OCI-LY7 (cell line): ENCODE measurements at regions not wholly inside any gene's neighbourhood (a gene's known extent, or its start where the extent isn't known, plus 50 kb on each side); places are given as distances from the start of the nearest gene placed in this dataset.

Experiments used
- BruUV-seq: library from RNA; stranded (reverse); fragments of 400-500 nt; replicated peaks from 2 replicates; lab custom pipeline; 2021; lab: Mats Ljungman, UMichigan
- CTCF ChIA-PET: fragments of 300-600 bp; sonication (Branson Sonifier 250); formaldehyde crosslinking; loops from one replicate; lab custom pipeline; 2022; ENCODE audit warnings: antibody characterized with exemption; ENCODE audit not compliant: unreplicated experiment; lab: Charles Lee
- POLR2A ChIA-PET: fragments of 300-600 bp; sonication (Branson Sonifier 250); formaldehyde crosslinking; loops from one replicate; lab custom pipeline; 2022; ENCODE audit warnings: antibody characterized with exemption; lab: Charles Lee
- DNase-seq: peaks from one replicate; pipeline ENCODE4 v3.0.0-alpha.2; 2015; ENCODE audit warnings: low spot score
- H2AFZ ChIP-seq: fragments of 200-600 bp; sonication (generic), shearing (Covaris generic); 2 replicates; pipeline ENCODE4 v1.6.1; 2014; ENCODE audit warnings: mild to moderate bottlenecking, antibody characterized with exemption, low read length, moderate library complexity
- H3K27ac ChIP-seq: fragments of 200-600 bp; sonication (generic); 2 replicates; pipeline ENCODE4 v1.5.1; 2014; ENCODE audit warnings: mixed run types, low read depth, mild to moderate bottlenecking, moderate library complexity, low read length, inconsistent platforms; ENCODE audit not compliant: poor library complexity, severe bottlenecking
- H3K36me3 ChIP-seq: fragments of 200-600 bp; sonication (generic); 2 replicates; pipeline ENCODE4 v1.6.1; 2014; ENCODE audit warnings: mild to moderate bottlenecking, antibody characterized with exemption, low read length, moderate library complexity, mixed read lengths; ENCODE audit not compliant: insufficient read depth
- H3K4me1 ChIP-seq: fragments of 200-600 bp; sonication (generic); 2 replicates; pipeline ENCODE4 v1.5.1; 2014; ENCODE audit warnings: mild to moderate bottlenecking, low read length; ENCODE audit not compliant: insufficient read depth, poor library complexity, severe bottlenecking
- H3K4me2 ChIP-seq: fragments of 200-600 bp; sonication (generic); 2 replicates; pipeline ENCODE4 v1.6.1; 2014; ENCODE audit warnings: mild to moderate bottlenecking, low read length
- H3K4me3 ChIP-seq: fragments of 200-600 bp; sonication (generic); 2 replicates; pipeline ENCODE4 v1.5.1; 2014; ENCODE audit warnings: mild to moderate bottlenecking, low read depth, low read length; ENCODE audit not compliant: poor library complexity, severe bottlenecking
- H3K79me2 ChIP-seq: fragments of 200-600 bp; sonication (generic); 2 replicates; pipeline ENCODE4 v1.6.1; 2016; ENCODE audit warnings: low read depth, mild to moderate bottlenecking, low read length, moderate library complexity, mixed read lengths; ENCODE audit not compliant: insufficient read depth
- H3K9me2 ChIP-seq: fragments of 200-600 bp; sonication (generic); 2 replicates; pipeline ENCODE4 v1.6.1; 2016; ENCODE audit warnings: mild to moderate bottlenecking, low read length, mixed read lengths; ENCODE audit not compliant: insufficient read depth
- H3K9me3 ChIP-seq: fragments of 200-600 bp; sonication (generic); 2 replicates; pipeline ENCODE4 v1.6.1; 2014; ENCODE audit warnings: mild to moderate bottlenecking, mixed run types, low read length, mixed read lengths
- H4K20me1 ChIP-seq: fragments of 200-600 bp; sonication (generic); 2 replicates; pipeline ENCODE4 v1.6.1; 2014; ENCODE audit warnings: mild to moderate bottlenecking, antibody characterized with exemption, low read length, moderate library complexity, mixed read lengths; ENCODE audit not compliant: insufficient read depth
- CTCF ChIP-seq: fragments of 200-600 bp; sonication (generic); conservative IDR thresholded peaks from 2 replicates; pipeline ENCODE4 v1.5.1; 2014; ENCODE audit warnings: mild to moderate bottlenecking, antibody characterized with exemption, low read length, moderate library complexity, mixed read lengths
- EZH2phosphoT487 ChIP-seq: fragments of 200-600 bp; sonication (generic); IDR thresholded peaks from 2 replicates; pipeline ENCODE4 v1.6.1; 2018; ENCODE audit warnings: low read depth, borderline replicate concordance, mild to moderate bottlenecking, mixed run types, antibody characterized with exemption, low read length, moderate library complexity, mixed read lengths
- intact Hi-C: fragments of 100-400 bp; cut with micrococcal nuclease; formaldehyde crosslinking; loops from one replicate; pipeline ENCODE4 v1.10.0; 2022; ENCODE audit not compliant: unreplicated experiment

- intact Hi-C loops: no loop called here
- TF ChIP-seq CTCF: no peak
- TF ChIP-seq EZH2phosphoT487: no peak
- Histone ChIP-seq H3K9me3 (no peaks in the 10 kb centered on the region), H3K4me2 (no peak overlapping the region), H3K4me3 (no peak overlapping the region), H2AFZ (no peak overlapping the region), H3K79me2 (no peaks in the 10 kb centered on the region), H4K20me1 (no peaks in the 10 kb centered on the region), H3K9me2 (no peaks in the 10 kb centered on the region), H3K4me1 (no peaks in the 10 kb centered on the region), H3K27ac (no peak overlapping the region), H3K36me3 (no peaks in the 10 kb centered on the region)
- no peak for DNase-seq
- POLR2A ChIA-PET: interaction anchor here (0.7 to 1.1 kb wide), 3 partner anchors 16 to 1206 kb away, joined by 3 to 5 read pairs (median 4); no protein-coding TSS in a partner anchor
- BruUV-seq: no TSS peak
- CTCF ChIA-PET: no interaction called here
Measured at GRCh38 chr2:51698021-51698420, 666.1 kb upstream of the NRXN1 start.

GRCh38 chr2:51697095-51697494, 665.2 kb upstream of the NRXN1 start:
- no peaks in the 10 kb centered on the region for H3K4me1 ChIP-seq
- H4K20me1 ChIP-seq: no peaks in the 10 kb centered on the region
- no peak for DNase-seq
- no peak overlapping the region for H3K4me2 ChIP-seq
- no peak for TF ChIP-seq CTCF
- no peak for TF ChIP-seq EZH2phosphoT487
- ChIA-PET CTCF (no interaction called here), POLR2A (interaction anchor here (0.6 to 0.7 kb wide), 3 partner anchors 35 to 1207 kb away, joined by 3 to 6 read pairs (median 5); no protein-coding TSS in a partner anchor)
- H3K36me3 ChIP-seq: no peaks in the 10 kb centered on the region
- H3K9me3 ChIP-seq: no peaks in the 10 kb centered on the region
- BruUV-seq: no TSS peak
- no peaks in the 10 kb centered on the region for H3K79me2 ChIP-seq
- H3K9me2 ChIP-seq: no peaks in the 10 kb centered on the region
- H3K27ac ChIP-seq: no peak overlapping the region
- no peak overlapping the region for H2AFZ ChIP-seq
- H3K4me3 ChIP-seq: no peak overlapping the region
- intact Hi-C loops: no loop called here

- POLR2A ChIA-PET: interaction anchor here (0.7 to 1.1 kb wide), 3 partner anchors 13 to 628 kb away, joined by 3 to 5 read pairs (median 3); no protein-coding TSS in a partner anchor
- Histone ChIP-seq H3K27ac (no peak overlapping the region), H3K4me3 (no peak overlapping the region), H3K4me2 (no peak overlapping the region), H3K36me3 (no peaks in the 10 kb centered on the region), H4K20me1 (no peaks in the 10 kb centered on the region), H3K79me2 (no peaks in the 10 kb centered on the region), H3K9me2 (no peaks in the 10 kb centered on the region), H3K4me1 (no peaks in the 10 kb centered on the region), H3K9me3 (no peaks in the 10 kb centered on the region), H2AFZ (no peak overlapping the region)
- TF ChIP-seq EZH2phosphoT487: no peak
- no peak for TF ChIP-seq CTCF
- CTCF ChIA-PET: no interaction called here
- intact Hi-C loops: no loop called here
- DNase-seq: no peak
- BruUV-seq: no TSS peak
Measured at GRCh38 chr2:51695531-51695930, 663.6 kb upstream of the NRXN1 start.
